Suprapubic skin (tissue), 4 donors: ENCODE measurements at regions not wholly inside any gene's neighbourhood (a gene's known extent, or its start where the extent isn't known, plus 50 kb on each side); places are given as distances from the start of the nearest gene placed in this dataset.
"Not testable (repeated sequence)": the region's sequence is repeated elsewhere in the genome, so short reads cannot be mapped to it uniquely, and the experiment has no call there.

ENCODE experiments used
- DNase-seq, 2 donors: peaks; one replicate each; pipeline ENCODE4 v3.0.0-alpha.2; 2019; ENCODE audit warnings: low spot score in 2 of 2
- H3K27ac ChIP-seq: fragments of 200-600 bp; sonication (generic); one replicate; pipeline ENCODE4 v1.5.1; 2019
- H3K27me3 ChIP-seq: fragments of 200-600 bp; sonication (generic); one replicate; pipeline ENCODE4 v1.5.1; 2019
- H3K36me3 ChIP-seq: fragments of 200-600 bp; sonication (generic); one replicate; pipeline ENCODE4 v1.5.1; 2019
- H3K4me1 ChIP-seq: fragments of 200-600 bp; sonication (generic); one replicate; pipeline ENCODE4 v1.5.1; 2019
- H3K4me3 ChIP-seq: fragments of 200-600 bp; sonication (generic); one replicate; pipeline ENCODE4 v1.5.1; 2019; ENCODE audit warnings: mild to moderate bottlenecking
- H3K9me3 ChIP-seq: fragments of 200-600 bp; sonication (generic); one replicate; pipeline ENCODE4 v1.5.1; 2019
- EP300 ChIP-seq: sonication (generic); formaldehyde crosslinking; IDR thresholded peaks from one replicate; pipeline ENCODE4 v1.6.1; 2017; ENCODE audit warnings: antibody characterized with exemption
- POLR2A ChIP-seq, 2 donors: fragments of 450-650 bp; IDR thresholded peaks; one replicate each; pipeline ENCODE4 v1.6.1; 2017; ENCODE audit warnings: antibody characterized with exemption in 2 of 2, mild to moderate bottlenecking in 2 of 2, moderate library complexity in 2 of 2
- POLR2AphosphoS5 ChIP-seq, 3 donors: sonication (generic); formaldehyde crosslinking; IDR thresholded peaks; one replicate each; pipeline ENCODE4 v1.6.1; 2017; ENCODE audit warnings: antibody characterized with exemption in 3 of 3
- WGBS: methylation state at CpG from one replicate; pipeline ENCODE4 v1.1.5; 2018; 5-methylcytosine and 5-hydroxymethylcytosine counted together
- TF ChIP-seq, protein P1 (sequence below), 2 donors: fragments of 200-600 bp in 1 of 2; fragments of 450-650 bp in 1 of 2; sonication (generic) in 1 of 2; IDR thresholded peaks; one replicate each; pipeline ENCODE4 v1.5.1; 2016 to 2019; ENCODE audit warnings: antibody characterized with exemption in 2 of 2, mild to moderate bottlenecking in 1 of 2, moderate library complexity in 1 of 2

- H3K27me3 ChIP-seq: no peaks in the 10 kb centered on the region
- no peak overlapping the region for H3K4me3 ChIP-seq
- H3K36me3 ChIP-seq: no peaks in the 10 kb centered on the region
- WGBS: 89% methylated on average over 3 of the region's 3 CpGs
- DNase-seq: no peak
- no peaks in the 10 kb centered on the region for H3K9me3 ChIP-seq
- TF ChIP-seq POLR2AphosphoS5 (IDR thresholded peaks at IDR 0.05): no peak
- no peak for TF ChIP-seq EP300
- TF ChIP-seq, protein P1, sequence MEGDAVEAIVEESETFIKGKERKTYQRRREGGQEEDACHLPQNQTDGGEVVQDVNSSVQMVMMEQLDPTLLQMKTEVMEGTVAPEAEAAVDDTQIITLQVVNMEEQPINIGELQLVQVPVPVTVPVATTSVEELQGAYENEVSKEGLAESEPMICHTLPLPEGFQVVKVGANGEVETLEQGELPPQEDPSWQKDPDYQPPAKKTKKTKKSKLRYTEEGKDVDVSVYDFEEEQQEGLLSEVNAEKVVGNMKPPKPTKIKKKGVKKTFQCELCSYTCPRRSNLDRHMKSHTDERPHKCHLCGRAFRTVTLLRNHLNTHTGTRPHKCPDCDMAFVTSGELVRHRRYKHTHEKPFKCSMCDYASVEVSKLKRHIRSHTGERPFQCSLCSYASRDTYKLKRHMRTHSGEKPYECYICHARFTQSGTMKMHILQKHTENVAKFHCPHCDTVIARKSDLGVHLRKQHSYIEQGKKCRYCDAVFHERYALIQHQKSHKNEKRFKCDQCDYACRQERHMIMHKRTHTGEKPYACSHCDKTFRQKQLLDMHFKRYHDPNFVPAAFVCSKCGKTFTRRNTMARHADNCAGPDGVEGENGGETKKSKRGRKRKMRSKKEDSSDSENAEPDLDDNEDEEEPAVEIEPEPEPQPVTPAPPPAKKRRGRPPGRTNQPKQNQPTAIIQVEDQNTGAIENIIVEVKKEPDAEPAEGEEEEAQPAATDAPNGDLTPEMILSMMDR (IDR thresholded peaks at IDR 0.05): no peak
- TF ChIP-seq POLR2A (IDR thresholded peaks at IDR 0.05): no peak
- no peak overlapping the region for H3K27ac ChIP-seq
- no peaks in the 10 kb centered on the region for H3K4me1 ChIP-seq
Observed at GRCh38 chr6:122930252-122931180, 65.5 kb upstream of the CLVS2 start.

DNA sequence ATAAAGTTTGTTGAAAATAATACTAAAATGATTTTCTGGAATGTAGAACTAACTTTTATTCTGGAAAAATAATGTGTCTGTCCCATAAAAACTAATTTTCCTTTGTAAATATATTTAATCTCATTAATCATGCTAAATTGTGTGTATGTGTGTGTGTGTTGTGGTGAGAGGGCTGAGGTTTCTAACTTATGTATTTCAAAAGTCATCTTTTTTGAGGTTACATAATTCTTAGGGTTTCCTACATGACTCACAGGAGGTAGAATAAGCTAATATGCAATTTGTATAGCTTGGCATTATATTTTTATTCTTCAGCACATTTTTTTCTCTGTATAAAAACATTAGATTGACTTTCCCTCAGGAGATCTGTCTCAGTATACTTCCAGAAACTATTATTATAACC is 64.1 kb upstream of the CLVS2 start:
- H3K4me1 ChIP-seq: no peaks in the 10 kb centered on the region
- H3K9me3 ChIP-seq: no peaks in the 10 kb centered on the region
- no peak overlapping the region for H3K4me3 ChIP-seq
- H3K27ac ChIP-seq: no peak overlapping the region
- no peaks in the 10 kb centered on the region for H3K27me3 ChIP-seq
- H3K36me3 ChIP-seq: no peaks in the 10 kb centered on the region
- no peak for TF ChIP-seq POLR2A (IDR thresholded peaks at IDR 0.05)
- TF ChIP-seq EP300: no peak
- TF ChIP-seq, protein P1 (IDR thresholded peaks at IDR 0.05): no peak
- no peak for TF ChIP-seq POLR2AphosphoS5 (IDR thresholded peaks at IDR 0.05)
- DNase-seq: no peak

GRCh38 chr6:122944936-122945335 is 51.1 kb upstream of the CLVS2 start:
- not testable (repeated sequence) for H3K27ac ChIP-seq, DNase-seq, H3K27me3 ChIP-seq, H3K4me3 ChIP-seq, H3K4me1 ChIP-seq, H3K36me3 ChIP-seq
- no CpG with 5 or more reads among the region's 6 CpGs for WGBS
- H3K9me3 ChIP-seq: peaks cover 10% of the 10 kb centered on the region
